ENCODE measurements at regions not wholly inside any gene's neighbourhood (a gene's known extent, or its start where the extent isn't known, plus 50 kb on each side); places are given as distances from the start of the nearest gene placed in this dataset.

DNA sequence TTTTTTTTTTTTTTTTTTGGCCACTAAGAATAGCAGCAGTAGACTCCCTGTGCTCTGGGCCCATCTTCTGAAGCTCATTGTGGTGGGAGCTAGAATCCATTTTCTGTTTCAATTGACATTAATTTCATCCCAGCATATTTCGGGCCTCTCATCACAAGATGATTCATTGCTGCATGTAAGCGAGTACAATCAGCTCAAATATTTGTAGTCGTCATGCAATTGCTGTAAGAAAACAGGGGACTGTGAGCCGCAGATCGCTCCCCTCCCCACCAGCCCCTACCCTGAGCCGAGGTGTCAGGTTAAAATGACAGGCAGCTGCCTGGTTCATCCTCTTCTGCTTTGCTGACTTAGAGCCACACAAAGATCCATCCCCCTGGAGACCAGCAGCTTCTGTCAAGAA, 358.8 kb upstream of the CDH5 start:
- peaks cover 4% of the 10 kb centered on the region for H3K27me3 Mint-ChIP-seq (ENCODE audit: low read depth, poor library complexity)
- no peaks in the 10 kb centered on the region for H3K9me3 Mint-ChIP-seq
- DNase-seq, result peak; percentile 13
- H3K4me1 Mint-ChIP-seq, result peaks cover 15% of the 10 kb centered on the region
- no peaks in the 10 kb centered on the region for H3K36me3 Mint-ChIP-seq (ENCODE audit: low read depth)
- TF ChIP-seq, protein P1, sequence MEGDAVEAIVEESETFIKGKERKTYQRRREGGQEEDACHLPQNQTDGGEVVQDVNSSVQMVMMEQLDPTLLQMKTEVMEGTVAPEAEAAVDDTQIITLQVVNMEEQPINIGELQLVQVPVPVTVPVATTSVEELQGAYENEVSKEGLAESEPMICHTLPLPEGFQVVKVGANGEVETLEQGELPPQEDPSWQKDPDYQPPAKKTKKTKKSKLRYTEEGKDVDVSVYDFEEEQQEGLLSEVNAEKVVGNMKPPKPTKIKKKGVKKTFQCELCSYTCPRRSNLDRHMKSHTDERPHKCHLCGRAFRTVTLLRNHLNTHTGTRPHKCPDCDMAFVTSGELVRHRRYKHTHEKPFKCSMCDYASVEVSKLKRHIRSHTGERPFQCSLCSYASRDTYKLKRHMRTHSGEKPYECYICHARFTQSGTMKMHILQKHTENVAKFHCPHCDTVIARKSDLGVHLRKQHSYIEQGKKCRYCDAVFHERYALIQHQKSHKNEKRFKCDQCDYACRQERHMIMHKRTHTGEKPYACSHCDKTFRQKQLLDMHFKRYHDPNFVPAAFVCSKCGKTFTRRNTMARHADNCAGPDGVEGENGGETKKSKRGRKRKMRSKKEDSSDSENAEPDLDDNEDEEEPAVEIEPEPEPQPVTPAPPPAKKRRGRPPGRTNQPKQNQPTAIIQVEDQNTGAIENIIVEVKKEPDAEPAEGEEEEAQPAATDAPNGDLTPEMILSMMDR (IDR thresholded peaks at IDR 0.05), result no peak
- no peak overlapping the region for H3K4me3 Mint-ChIP-seq
- H3K27ac Mint-ChIP-seq, result no peak overlapping the region

DNA sequence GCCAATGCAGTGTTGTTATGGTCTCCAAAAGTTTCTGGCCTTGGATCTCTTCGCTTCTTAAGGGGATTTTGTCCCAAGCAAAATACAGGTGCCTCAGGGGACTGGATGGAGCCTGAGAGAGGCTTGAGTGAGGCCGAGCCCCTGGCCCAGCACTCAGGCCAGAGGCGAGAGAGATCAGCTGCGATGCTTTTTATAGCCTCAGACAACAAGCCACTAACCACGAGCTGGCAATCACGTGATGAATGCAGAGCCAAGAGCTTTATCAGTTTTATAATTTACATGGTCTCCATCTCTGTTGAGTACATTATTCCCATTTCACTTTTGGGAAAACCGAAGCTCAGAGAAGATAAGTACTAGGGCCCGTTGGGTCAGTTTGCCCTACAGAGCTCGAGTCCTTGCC, 360.0 kb upstream of the CDH5 start:
- H3K36me3 Mint-ChIP-seq (ENCODE audit: low read depth), result no peaks in the 10 kb centered on the region

DNA sequence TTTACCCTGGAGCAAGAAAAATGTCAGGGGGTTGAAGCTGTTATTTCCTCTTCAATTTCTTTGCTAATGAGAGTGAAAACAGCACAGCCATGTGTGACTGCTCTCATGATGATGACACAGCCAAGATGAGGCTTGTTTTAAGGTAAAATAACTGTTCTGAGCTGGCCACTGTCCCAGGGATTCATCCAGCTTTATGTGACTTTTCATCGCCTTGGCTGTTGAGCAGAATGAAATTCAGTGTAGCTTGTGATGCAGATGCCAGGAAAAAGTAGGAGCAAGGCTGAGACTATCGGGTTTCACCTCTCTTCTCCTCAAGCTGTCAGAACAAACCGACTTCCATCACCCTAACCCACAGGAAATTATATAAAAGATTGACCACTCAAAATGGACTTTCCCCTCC, 361.8 kb upstream of the CDH5 start:
- TF ChIP-seq, protein P1 (IDR thresholded peaks at IDR 0.05), result no peak
- Mint-ChIP-seq H3K36me3 (ENCODE audit: low read depth) (no peaks in the 10 kb centered on the region), H3K4me3 (no peak overlapping the region), H3K27me3 (ENCODE audit: low read depth, poor library complexity) (peaks cover 4% of the 10 kb centered on the region), H3K27ac (no peak overlapping the region), H3K9me3 (no peaks in the 10 kb centered on the region), H3K4me1 (peaks cover 24% of the 10 kb centered on the region)
- no peak for DNase-seq

More for the DNA sequence above, 360.0 kb upstream of the CDH5 start:
- Mint-ChIP-seq H3K4me1 (peaks cover 16% of the 10 kb centered on the region), H3K27ac (no peak overlapping the region), H3K27me3 (ENCODE audit: low read depth, poor library complexity) (peaks cover 4% of the 10 kb centered on the region), H3K9me3 (no peaks in the 10 kb centered on the region), H3K4me3 (no peak overlapping the region)
- DNase-seq, result no peak
- TF ChIP-seq, protein P1 (IDR thresholded peaks at IDR 0.05), result no peak

DNA sequence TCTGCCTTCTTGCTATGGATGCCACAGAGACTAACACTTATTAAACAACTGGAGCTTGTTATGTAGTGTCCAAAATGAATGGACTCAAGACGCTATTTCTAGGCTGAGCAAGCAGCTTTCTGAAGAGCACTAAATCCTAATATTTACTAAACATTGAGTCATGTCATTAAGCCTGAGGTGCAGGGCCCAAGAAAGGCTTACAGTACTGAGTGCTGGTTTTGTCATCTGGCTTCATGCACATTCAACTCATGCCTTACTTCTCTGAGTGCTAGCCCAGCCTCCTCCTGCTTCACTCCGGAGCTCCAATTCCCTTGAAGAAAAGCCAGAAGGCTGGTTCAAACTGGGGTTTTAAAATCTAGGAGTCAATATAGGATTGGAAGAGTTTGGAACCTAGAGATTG, 363.3 kb upstream of the CDH5 start:
- no peak for DNase-seq
- H3K27me3 Mint-ChIP-seq (ENCODE audit: low read depth, poor library complexity), result peaks cover 4% of the 10 kb centered on the region
- H3K36me3 Mint-ChIP-seq (ENCODE audit: low read depth), result no peaks in the 10 kb centered on the region
- no peak overlapping the region for H3K4me3 Mint-ChIP-seq
- no peak overlapping the region for H3K27ac Mint-ChIP-seq
- TF ChIP-seq, protein P1 (IDR thresholded peaks at IDR 0.05), result no peak
- no peaks in the 10 kb centered on the region for H3K9me3 Mint-ChIP-seq
- peaks cover 24% of the 10 kb centered on the region for H3K4me1 Mint-ChIP-seq

DNA sequence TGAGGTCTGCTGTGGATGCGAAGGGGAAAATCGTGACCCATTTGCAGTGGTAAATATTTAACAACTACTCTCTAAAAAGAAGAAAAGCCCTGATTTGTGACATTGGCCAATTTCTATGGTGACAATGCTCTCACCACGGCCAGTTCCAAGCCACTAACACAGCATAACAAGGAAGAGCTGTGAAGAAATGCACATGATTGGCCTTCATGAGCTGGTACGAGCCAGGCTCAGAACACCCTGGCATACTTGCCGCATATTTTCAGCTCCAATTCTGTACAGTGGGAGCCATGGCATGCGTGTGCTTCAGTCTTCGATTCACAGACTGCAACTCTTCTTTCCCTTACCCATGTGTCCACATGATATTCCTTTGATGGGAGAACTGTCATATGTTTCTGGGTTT, 363.9 kb upstream of the CDH5 start:
- Mint-ChIP-seq H3K4me1 (peaks cover 18% of the 10 kb centered on the region), H3K27ac (no peak overlapping the region), H3K36me3 (ENCODE audit: low read depth) (no peaks in the 10 kb centered on the region), H3K4me3 (no peak overlapping the region), H3K27me3 (ENCODE audit: low read depth, poor library complexity) (peaks cover 4% of the 10 kb centered on the region), H3K9me3 (peaks cover 5% of the 10 kb centered on the region)
- TF ChIP-seq, protein P1 (IDR thresholded peaks at IDR 0.05), result no peak
- DNase-seq, result no peak

DNA sequence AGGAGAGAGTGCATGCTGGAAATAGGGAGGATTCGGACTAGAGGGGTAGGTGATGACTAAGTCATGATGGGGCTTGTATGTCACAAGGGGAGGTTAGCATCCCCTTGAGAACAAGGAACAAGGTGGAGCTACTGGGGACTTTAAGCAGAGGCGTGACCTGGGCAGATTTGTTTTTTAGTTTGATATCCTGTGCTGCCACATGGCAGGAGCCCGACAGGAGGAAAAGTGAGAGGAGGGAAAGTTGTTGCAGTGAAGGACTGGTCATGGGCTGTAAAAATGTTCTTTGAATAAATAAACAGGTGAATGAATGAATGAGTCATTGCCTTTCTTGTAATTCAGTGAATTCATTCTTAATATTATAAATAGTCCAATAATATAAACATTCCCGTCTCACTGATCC, 365.1 kb upstream of the CDH5 start:
- peaks cover 4% of the 10 kb centered on the region for H3K27me3 Mint-ChIP-seq (ENCODE audit: low read depth, poor library complexity)
- H3K27ac Mint-ChIP-seq, result no peak overlapping the region
- DNase-seq, result no peak
- H3K4me1 Mint-ChIP-seq, result peaks cover 18% of the 10 kb centered on the region
- H3K36me3 Mint-ChIP-seq (ENCODE audit: low read depth), result no peaks in the 10 kb centered on the region
- TF ChIP-seq, protein P1 (IDR thresholded peaks at IDR 0.05), result no peak
- H3K4me3 Mint-ChIP-seq, result no peak overlapping the region
- peaks cover 6% of the 10 kb centered on the region for H3K9me3 Mint-ChIP-seq
